ENCODE measurements at regions not wholly inside any gene's neighbourhood (a gene's known extent, or its start where the extent isn't known, plus 50 kb on each side); places are given as distances from the start of the nearest gene placed in this dataset.

GRCh38 chr10:43712821-43713584 is 64.3 kb upstream of the ZNF32 start:
- TF ChIP-seq CTCF (IDR thresholded peaks at IDR 0.05) (no peak), POLR2A (IDR thresholded peaks at IDR 0.05) (no peak), EP300 (IDR thresholded peaks at IDR 0.05; ENCODE audit: low read depth) (no peak)

All from transverse colon (tissue), 3 donors.